HK-2 (cell line): ENCODE measurements at regions not wholly inside any gene's neighbourhood (a gene's known extent, or its start where the extent isn't known, plus 50 kb on each side); places are given as distances from the start of the nearest gene placed in this dataset.

Experiments used
- DNase-seq: peaks from one replicate; pipeline ENCODE4 v3.0.0-alpha.2; 2018; ENCODE audit not compliant: unreplicated experiment

DNA sequence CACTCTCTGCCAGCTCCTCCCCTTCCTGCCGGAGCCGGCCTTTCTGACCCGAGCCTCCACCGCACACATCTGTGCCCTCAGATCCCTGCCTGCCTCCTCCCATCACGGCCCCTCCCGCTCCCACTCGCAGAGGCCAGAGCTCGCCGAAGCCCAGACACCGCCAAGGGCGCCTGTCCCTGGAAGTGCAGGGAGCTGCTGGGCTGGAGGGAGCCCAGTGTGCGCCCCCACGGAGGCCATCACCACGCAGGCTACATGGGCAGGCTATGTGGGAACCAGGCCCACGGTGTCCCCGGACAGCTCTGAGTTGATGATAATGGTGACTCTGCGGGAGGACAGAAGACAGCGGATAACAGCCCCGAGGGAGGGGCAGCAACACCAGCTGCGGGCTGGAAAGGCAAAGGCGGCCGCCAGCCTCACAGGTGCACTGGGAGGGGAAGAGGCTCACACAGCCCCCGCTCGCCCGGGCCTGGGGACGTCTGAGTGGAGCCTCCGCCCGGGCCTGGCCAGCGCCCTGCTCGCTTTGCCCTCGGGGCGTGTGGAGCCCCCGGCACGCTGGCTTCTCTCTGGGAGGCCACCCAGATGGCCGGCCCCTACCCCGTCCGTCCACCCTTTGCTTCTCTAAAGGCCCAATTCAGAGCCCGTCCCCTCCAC is 154.9 kb downstream of the DLL1 start:
- no peak for DNase-seq

DNA sequence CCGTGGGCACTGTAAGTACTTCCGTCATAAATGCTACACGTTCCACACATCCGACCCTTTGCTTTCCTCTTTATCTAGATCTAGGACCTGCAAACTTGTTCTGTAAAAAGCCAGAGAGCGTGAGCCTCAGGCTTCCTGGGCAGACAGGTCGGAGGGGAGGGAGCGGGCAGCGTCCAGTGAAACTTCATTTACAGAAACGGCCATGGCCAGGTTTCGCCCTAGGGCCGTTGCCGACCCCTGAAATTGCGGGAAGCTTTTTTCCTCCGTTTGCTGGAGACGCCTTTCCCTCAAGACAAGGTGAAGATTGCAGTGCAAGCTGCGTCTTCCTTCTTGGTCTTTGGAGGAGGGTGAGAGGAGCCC is 155.4 kb downstream of the DLL1 start:
- DNase-seq, result no peak

DNA sequence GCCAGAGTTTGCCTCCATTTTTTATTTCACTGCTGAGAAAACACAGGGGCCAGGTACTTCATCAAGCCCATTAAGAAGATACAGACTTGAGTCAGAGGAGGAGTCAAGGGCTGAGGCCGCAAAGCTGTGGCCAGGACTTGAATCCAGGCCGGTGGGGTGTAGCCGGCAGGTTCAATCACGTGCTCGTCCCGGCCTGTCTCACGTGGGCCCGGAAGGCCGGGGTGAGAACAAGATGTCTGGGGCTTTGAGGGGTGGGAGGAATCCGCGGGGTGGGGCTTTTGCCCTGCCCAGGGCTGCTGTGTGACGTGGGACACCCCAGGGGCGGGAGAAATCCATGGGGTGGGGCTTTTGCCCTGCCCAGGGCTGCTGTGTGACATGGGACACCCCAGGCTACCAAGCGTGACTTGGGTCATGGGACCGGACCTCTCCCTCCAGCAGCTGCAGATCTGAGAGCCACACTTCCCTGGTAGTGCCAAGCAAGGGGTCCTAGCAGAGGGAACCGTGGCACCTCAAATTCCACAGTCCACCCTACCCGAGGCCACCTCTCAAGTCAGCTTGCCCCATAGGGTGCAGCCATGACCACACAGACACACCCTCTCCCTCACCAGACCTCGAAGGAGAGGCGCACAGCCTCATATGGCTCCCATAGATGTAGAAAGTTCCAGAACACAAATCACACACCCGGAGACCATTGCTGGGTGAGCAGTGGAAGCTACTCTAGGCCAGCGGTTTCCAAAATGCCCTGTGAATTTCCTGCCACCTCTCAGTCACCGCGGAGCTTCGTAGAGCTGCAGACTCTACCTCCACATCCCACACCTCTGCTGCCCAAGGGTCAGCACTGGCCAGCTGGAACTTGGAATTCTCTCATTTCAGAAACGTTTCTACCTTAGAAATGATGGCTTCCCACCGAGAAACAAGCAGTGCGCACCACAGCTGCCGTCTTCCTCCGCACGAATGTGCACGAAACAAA is 156.1 kb downstream of the DLL1 start:
- no peak for DNase-seq

DNA sequence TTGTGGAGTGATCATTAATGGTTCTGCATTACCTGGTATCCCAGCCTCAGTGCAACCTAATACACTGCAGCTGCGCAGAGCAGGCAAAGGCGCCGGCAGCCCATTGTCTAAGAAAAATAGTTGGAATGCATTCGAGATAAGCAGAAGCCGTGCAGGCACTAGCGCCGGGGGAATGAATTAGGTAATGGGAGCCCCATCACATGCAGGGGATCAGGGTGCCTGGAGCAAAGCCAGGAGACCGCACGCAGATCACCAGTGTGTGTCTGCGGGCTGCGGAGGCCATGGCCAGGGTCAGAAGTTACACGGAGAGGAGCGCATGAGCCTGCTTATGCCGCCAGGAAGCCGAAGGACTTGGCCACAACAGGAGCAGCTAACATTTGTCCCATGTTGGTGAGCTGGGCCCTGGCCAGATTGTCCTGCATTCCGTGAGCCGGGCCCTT is 156.8 kb downstream of the DLL1 start:
- no peak for DNase-seq

DNA sequence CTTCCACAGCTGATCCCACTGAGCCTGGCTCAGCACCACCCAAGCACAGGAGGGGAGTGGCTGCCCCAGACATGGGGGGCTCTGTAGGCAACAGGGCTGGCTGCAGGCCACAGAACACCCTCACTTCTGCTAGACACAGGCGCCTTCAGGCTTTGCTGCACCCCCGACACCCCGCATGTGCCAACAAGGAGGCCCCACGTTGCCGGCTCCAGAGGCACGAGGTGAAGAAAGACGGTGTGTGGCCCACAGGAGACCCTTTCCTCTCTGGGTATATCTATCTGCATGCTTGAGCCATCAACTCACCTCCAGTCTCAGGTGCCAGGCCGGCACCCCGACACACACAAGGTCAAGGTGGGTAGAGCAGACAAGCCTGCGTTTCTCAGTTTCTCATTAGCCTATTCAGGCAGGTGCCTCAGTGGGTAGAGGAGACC is 158.3 kb downstream of the DLL1 start:
- DNase-seq, result no peak

DNA sequence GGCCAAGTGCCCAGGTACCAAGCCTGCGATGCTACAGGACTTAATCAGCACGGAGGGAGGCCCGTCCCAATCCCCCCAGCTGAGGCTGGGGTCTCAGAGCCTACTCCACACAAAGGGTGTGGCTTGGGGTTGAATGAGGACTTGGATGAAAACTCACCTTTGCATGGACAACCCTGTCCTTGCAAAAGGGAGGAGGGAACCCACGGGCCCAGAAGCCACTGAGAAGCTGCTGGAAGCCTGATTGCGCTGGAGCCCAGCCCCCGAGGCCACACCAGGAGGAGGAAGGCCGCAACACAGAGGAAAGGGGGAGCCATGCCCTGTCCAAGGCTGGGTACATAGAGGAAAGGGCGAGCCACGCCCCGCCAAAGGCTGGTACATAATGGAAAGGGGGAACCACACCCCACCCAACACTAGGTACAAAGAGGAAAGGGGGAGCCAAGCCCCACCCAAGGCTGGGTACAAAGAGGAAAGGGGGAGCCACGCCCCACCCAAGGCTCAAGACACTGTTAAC is 158.8 kb downstream of the DLL1 start:
- no peak for DNase-seq

DNA sequence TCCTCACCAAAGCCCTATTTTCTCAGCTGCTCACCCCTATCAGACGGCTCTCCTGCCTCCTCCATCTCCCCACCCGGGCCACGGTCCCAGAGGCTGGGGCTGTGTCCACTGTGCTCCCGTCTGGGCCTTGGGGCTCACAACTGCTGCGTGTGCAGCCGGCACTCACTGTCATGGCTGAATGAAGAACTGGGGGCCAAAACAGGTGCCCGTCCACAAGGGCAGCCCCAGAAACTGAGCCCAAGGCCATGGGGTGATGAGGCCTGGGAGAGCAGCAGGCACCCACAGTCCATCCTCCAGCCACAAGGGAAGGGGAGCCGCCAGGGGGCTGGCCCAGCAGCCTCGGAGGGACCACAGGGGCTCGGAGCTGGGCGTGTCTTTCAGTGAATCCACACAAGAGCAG is 159.5 kb downstream of the DLL1 start:
- DNase-seq, result no peak

DNA sequence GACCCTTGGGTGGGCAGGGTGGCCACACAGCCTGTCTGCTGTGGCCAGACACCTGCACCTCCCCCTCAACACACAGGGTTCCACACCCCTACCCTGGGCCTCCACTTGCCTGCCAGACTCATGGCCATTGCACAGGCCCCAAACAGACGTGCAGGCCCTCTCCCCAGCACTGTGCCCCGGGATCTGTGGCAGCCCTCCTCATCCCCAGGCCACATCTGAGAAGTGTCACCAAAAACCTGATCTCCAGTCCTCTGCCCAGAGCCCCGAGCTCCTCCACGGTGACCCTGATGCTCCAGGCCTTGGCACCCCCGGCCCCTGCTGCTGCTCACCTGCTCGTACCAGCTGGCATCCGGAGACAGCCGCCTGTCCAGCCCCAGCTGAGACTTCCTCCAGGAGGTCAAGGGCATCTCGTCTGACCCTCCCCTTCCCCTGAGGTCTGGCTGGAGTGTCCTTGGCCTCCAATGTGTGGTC is 160.1 kb downstream of the DLL1 start:
- no peak for DNase-seq

DNA sequence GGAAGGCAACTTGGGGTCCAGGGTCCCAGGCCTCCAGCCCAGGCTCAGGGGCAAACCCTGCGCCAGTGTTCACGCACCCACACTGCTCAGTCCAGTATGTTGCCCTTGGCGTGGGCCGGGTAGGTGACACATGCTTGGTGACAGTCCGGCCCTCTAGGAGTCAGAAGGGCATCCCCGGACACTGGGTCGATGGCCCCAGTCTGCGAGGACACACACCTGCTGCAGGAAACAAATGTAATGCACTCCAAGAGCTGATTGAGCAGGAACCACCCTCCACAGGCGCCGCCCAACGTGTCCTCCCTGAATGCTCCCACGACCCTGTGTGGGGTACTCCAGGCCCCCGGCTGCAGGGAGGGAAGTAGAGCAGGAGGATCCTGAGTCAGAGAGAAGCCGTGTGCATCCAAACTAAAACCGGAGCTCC is 160.7 kb downstream of the DLL1 start:
- no peak for DNase-seq

DNA sequence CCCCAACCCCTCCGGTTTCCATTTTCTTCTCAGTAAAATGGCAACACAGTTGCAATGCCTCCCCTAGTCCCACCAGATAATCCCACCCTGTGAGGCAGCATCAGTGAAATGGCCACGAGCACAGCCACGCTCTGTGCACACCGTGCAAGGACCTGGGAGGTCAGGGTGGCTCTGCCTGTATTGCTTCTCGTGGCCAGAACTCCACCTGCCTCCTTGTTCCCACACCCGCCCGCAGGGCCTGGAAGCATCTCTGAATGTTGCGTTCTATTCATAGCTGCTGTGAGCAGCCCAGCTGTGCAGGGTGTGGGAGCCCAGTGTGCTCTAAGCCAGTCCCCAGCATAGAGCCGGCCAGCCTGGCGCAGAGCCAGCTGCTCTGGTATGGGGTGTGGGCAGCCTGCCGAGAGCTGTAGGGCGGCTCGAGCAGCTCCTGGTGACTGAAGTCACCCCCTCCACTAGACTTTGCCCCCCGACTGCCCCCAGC is 161.1 kb downstream of the DLL1 start:
- DNase-seq, result no peak

DNA sequence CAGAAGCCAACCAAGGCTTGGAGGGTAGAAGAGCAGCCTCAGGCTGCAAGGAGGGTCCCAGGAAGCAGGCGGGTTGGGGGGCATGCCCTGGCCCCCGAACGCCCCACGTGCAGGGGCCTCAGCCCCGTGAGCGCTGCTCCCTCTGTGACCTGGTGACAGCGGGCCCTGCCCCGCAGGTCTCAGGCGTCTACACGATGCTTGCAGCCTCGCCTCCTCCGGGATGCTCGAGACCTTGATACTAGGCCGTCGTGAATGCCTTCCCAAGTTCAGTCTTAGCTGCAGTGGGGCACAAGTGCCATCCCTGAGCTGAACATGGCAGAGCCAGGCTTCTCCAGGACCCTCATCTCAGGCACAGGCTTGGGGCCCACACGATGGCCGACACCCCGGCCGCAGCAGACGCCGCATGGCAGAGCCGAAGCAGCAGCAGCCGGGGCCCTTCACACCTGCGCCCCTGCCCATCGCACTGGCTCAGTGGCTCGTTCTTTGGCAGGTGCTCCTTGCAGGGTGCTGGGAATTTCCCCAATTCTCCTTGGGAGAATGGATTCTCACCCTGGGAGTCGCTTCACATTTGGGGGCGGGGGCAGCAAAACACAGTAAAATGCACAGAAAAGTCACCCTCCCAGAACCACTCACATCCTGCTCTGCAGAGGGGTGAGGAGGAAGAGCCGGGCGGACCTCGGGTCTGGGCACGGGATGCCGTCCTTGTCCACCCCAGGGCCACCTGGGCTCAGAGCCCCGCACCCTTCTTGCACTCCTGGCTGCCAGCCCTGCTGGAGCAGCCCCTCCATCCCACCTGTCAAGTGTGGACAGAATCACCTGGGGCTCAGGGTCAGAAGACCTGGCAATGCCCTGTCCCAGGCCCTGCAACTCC is 161.8 kb downstream of the DLL1 start:
- no peak for DNase-seq

DNA sequence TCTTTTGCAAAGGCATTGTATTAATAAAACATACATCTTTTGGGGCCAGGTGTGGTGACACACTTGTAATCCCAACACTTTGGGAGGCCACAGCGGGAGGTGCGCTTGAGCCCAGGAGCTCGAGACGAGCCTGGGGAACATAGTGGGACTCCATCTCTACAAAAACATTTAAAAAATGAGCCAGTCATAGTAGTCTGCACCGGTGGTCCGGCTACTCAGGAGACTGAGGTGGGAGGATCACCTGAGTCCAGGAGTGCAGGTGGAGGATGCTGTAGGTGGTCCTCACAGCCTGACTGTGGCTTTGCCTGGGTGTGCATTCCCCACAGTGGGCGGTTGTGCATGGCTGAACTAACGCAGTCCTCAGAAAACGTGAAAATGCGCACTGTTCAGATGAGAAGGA is 162.5 kb downstream of the DLL1 start:
- no peak for DNase-seq

DNA sequence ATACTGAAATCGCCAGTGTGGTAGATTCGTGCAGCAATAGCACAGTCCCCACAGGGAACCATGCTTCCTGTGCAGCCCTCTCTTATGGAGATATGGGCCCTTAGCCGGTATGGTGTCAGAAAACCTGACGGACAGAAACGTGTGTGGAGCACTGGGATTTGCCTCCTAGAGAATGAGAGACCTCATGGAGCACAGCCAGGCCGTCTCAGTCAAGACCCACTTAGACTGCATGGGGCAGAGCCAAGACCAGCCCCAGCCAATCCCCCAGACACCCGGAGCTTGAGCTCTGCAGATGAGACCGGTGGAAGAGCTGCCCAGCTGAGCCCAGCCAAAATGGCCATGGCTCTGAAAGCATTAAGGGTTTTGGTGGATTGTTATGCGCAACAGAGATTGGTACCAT is 163.7 kb downstream of the DLL1 start:
- no peak for DNase-seq

DNA sequence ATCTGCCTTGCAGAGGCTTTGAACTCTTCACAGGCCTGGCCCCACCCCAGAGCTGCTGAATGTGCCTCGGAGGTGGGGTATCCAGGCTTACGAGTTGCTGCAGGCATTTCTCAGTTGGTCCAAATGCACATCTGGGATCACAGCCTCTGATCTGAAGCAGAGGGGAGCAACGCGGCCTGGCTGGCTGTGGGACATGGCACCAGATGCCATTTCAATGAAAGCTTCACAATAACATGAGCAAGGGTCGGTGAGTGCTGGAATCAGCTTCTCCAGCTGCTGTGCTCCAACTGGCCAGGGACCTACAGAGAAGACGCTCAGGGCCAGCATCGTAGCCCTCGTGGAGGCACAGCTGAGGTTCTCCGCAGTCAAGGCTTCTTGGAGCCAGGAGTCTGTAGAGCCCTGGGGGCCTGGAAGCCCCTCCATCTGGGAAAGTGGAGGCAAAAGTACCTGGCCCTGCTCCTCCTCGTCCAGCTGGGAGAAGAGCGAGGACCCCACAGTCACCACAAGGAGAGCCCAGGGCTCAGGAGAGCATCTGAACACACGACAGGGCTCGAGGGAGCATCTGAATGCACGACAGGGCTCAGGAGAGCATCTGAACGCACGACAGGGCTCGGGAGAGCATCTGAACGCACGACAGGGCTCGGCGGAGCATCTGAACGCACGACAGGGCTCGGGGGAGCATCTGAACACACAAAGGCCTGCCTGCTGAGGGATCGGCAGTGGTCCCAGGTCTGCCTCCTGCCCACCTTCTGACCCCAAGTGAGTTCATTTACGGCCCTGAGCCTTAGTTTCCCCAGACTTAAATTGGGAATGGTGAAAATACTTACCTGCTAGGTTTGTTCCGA is 165.2 kb downstream of the DLL1 start:
- DNase-seq, result no peak

DNA sequence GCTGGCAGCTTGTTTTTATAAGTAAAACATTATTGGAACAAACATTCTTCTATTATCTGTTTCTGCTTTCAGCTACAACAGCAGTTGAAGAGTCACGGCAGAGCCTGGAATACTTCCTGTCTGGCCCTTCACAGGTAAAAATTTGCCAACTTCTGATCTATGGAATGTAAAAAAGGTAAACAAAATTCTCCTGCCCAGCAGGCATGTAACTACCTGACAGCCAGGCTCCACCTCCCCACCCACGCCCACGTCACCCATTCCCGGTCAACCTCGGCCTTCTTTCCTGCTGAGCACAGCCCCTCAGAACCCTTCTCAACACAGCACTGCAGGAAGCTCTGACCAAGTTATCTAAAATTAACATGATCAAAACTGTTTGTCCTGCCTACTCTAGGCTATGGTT is 166.0 kb downstream of the DLL1 start:
- DNase-seq, result no peak

DNA sequence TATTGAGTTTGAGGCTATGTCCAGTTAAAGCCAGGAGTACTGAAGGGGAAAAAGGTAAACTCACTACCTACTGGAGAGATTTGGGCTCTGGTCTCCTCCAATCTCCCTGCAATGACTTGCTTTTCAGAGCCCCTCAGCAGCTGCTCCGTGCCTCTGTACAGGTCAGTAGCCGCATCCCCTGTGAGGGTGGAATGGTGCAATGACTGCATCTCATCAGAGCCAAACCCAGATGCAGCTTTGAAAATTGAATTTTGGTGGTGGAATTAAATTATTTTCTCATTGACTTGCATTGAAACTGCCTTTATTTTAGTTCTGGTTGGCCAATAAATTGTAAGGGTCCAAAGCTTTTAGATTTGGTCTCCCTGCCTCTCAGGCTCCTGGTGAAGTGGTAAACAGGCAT is 166.7 kb downstream of the DLL1 start:
- no peak for DNase-seq

DNA sequence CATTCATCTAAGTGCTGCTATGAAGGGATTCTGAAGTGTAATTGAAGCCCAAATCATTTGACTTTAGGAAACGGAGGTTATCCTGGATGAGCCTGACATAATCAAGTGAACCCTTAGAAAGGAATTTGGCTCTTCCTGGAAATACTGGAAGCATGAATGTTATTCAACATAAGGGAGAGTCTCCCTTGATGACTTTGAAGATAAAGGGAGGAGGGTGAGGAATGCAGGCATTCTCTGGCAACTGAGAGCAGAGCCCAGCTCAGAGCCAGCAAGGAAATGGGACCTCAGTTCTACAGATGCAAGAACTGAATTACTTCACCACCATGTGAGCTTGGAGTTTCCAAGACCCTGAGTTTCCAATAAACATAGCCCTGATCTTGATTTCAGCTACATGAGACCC is 168.2 kb downstream of the DLL1 start:
- no peak for DNase-seq

DNA sequence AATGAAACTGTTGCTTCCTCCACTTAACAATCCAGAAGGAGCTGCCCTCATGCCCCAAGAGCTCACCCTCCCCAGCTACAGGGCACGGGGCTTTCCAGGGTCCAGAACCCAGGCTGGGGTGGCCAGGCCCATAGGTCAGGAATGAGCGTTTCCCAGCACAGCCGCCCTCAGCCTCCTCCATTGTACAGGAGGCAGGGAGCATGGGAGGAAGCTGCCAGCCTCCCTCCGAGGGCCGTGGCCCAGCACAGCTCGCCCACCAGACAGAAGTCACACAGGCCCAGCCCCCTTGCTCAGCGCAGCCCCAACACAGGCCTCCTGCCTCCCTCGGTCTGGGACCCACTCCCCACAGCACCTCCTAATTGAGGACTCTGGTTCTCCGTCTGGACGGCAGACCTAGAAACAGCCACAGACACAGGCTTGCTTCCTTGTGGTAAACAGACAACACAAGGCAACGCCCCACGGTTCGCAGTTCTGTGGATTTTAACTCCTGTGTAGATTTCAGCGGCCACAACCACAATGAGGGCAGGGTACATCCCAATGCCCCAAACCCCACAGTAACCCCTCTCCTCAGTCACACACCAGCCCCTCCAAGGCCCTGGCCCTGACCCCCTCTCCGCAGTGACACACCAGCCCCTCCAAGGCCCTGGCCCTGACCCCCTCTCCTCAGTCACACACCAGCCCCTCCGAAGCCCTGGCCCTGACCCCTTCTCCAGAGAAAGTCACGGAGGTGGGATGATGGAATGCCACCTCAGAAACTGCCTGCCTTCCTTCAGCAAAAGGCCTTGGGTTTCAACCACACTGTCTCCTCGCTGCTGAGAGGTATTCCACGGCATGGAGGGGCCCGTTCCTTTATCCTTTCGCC is 173.5 kb downstream of the DLL1 start:
- DNase-seq, result no peak

DNA sequence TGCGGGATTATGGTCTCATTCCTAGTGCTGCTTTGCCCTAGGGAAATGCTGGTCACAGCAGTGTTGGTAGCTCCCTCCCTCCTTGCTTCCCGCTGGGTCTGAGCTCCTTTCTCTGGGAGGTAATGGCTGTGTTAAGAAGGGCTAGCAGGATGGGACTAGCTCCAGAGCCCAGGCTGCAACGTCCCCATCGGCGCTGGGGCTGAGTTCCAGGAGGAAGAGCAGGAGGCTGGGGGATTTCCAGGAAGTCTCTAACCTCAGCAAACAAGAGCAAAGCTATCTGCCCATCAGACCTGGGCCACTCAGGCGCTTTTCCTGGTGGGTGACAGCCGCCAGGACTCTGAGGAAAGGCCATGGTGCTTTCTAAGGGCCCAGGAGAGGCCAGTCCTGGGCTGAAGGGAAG is 174.2 kb downstream of the DLL1 start:
- no peak for DNase-seq
